Cardiac muscle cell (in vitro differentiated cells and primary cell): ENCODE measurements at regions not wholly inside any gene's neighbourhood (a gene's known extent, or its start where the extent isn't known, plus 50 kb on each side); places are given as distances from the start of the nearest gene placed in this dataset.
"Not testable (repeated sequence)": the region's sequence is repeated elsewhere in the genome, so short reads cannot be mapped to it uniquely, and the experiment has no call there.

Experiments used
- DNase-seq, 2 donors: peaks; one replicate each; pipeline versions ENCODE4 v3.0.0 to v3.0.0-alpha.2; 2010 to 2017; ENCODE audit warnings: low read depth in 1 of 2, low spot score in 1 of 2
- H3K27ac ChIP-seq: fragments of 200-600 bp; sonication (generic); 2 replicates; pipeline ENCODE4 v1.5.1; 2016
- H3K27me3 ChIP-seq: fragments of 200-600 bp; sonication (generic); 2 replicates; pipeline ENCODE4 v1.6.0; 2016; ENCODE audit warnings: control low read depth
- H3K36me3 ChIP-seq: fragments of 200-600 bp; sonication (generic); 2 replicates; pipeline ENCODE4 v1.5.1; 2016; ENCODE audit warnings: control low read depth
- H3K4me1 ChIP-seq: fragments of 200-600 bp; sonication (generic); 2 replicates; pipeline ENCODE4 v1.8.1; 2017; ENCODE audit warnings: low read depth, mild to moderate bottlenecking, mixed run types
- H3K4me3 ChIP-seq: fragments of 200-600 bp; sonication (generic); 2 replicates; pipeline ENCODE4 v1.5.1; 2016; ENCODE audit warnings: mild to moderate bottlenecking
- H3K9me3 ChIP-seq: fragments of 200-600 bp; sonication (generic); 2 replicates; pipeline ENCODE4 v1.5.1; 2017; ENCODE audit warnings: low read depth, mild to moderate bottlenecking, control low read depth
- TF ChIP-seq, protein P1 (sequence below): IDR thresholded peaks from 2 replicates; pipeline ENCODE4 v1.5.1; 2012; ENCODE audit warnings: low read depth, mild to moderate bottlenecking, low read length

- H3K27ac ChIP-seq, result no peak overlapping the region
- peak in 1 of 2 donors; percentile 42 for DNase-seq
- TF ChIP-seq, protein P1, sequence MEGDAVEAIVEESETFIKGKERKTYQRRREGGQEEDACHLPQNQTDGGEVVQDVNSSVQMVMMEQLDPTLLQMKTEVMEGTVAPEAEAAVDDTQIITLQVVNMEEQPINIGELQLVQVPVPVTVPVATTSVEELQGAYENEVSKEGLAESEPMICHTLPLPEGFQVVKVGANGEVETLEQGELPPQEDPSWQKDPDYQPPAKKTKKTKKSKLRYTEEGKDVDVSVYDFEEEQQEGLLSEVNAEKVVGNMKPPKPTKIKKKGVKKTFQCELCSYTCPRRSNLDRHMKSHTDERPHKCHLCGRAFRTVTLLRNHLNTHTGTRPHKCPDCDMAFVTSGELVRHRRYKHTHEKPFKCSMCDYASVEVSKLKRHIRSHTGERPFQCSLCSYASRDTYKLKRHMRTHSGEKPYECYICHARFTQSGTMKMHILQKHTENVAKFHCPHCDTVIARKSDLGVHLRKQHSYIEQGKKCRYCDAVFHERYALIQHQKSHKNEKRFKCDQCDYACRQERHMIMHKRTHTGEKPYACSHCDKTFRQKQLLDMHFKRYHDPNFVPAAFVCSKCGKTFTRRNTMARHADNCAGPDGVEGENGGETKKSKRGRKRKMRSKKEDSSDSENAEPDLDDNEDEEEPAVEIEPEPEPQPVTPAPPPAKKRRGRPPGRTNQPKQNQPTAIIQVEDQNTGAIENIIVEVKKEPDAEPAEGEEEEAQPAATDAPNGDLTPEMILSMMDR, result no peak
Measured at GRCh38 chr18:27298214-27298804, 113.2 kb upstream of the CHST9 start.

DNA sequence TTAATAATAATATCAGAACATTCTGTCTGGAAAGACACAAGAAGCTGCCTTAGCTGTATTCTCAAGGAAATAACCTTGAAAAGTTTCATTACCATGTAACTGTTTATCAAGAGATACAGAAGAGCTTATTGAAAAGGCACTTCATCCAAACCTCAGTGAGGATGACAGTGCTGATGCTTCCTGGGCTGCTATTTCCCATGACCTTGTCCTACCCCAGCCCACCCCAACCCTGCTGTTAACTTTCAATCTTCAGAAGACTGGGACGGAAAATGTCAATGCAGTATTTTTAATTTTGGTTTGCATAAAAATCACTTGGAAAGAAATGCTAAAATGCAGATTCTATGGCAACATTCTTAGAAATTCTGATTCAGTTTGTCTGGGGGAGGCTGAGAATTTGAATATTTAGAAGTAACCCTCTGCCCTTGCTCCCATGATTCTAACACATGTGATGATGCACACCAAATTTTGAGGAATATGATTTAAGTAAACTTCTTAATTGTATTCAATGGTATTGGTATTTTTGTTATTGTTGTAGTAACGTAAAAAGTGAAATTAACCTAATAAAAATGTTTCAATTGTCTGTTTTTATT lies 101.0 kb upstream of the CHST9 start:
- not testable (repeated sequence) for H3K4me3 ChIP-seq, DNase-seq, H3K9me3 ChIP-seq, H3K27me3 ChIP-seq, H3K27ac ChIP-seq, H3K36me3 ChIP-seq, H3K4me1 ChIP-seq

More at GRCh38 chr18:27298214-27298804, 113.2 kb upstream of the CHST9 start:
- H3K9me3 ChIP-seq, result no peaks in the 10 kb centered on the region
- H3K36me3 ChIP-seq, result no peaks in the 10 kb centered on the region
- no peaks in the 10 kb centered on the region for H3K4me1 ChIP-seq
- no peaks in the 10 kb centered on the region for H3K27me3 ChIP-seq
- H3K4me3 ChIP-seq, result no peak overlapping the region

DNA sequence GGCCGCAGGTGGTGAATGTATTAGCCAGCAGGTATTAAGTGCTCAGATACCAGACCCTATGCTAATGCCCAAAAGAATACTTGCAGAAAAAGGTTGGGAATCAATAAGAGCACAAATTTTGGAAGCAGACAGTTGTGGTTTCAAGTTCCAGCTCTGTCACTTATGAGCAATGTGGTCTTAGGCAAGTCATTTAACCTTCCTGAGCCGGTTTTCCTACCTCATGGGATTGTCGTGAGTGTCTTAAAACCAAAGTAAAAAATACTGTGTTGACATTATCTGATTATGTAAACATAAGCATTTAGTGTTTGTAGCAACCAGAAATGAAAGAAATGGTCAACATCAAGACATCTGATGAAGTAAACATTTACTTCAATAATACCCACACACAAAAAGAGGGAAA lies 93.0 kb upstream of the CHST9 start:
- H3K27me3 ChIP-seq, result no peaks in the 10 kb centered on the region
- TF ChIP-seq, protein P1, result no peak
- H3K9me3 ChIP-seq, result no peaks in the 10 kb centered on the region
- H3K27ac ChIP-seq, result no peak overlapping the region
- no peaks in the 10 kb centered on the region for H3K36me3 ChIP-seq
- no peaks in the 10 kb centered on the region for H3K4me1 ChIP-seq
- no peak for DNase-seq
- H3K4me3 ChIP-seq, result no peak overlapping the region

DNA sequence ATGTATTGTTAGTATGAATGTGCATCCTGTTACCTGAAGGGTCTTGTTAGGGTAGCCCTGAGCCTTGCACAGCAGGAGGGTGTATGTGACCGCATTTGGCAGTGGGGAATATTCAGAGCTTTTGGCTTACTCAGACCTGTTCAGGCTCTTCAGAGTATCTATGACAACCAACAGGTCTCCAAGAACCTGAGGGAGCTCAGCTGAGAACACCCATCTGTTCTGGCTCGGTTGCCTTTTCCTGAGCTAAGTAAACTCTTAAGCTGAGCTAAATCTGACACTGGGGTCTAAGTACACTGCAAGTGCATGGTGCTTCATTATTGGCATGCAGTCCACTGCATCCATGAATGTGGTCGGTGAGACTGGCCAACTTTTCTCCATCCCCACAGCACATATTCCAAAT lies 92.4 kb upstream of the CHST9 start:
- H3K9me3 ChIP-seq, result no peaks in the 10 kb centered on the region
- DNase-seq, result no peak
- TF ChIP-seq, protein P1, result no peak
- H3K27ac ChIP-seq, result no peak overlapping the region
- no peaks in the 10 kb centered on the region for H3K4me1 ChIP-seq
- H3K36me3 ChIP-seq, result no peaks in the 10 kb centered on the region
- H3K4me3 ChIP-seq, result no peak overlapping the region
- no peaks in the 10 kb centered on the region for H3K27me3 ChIP-seq

- H3K36me3 ChIP-seq, result no peaks in the 10 kb centered on the region
- TF ChIP-seq, protein P1, result no peak
- no peak overlapping the region for H3K4me3 ChIP-seq
- H3K9me3 ChIP-seq, result no peaks in the 10 kb centered on the region
- no peak for DNase-seq
- no peaks in the 10 kb centered on the region for H3K27me3 ChIP-seq
- H3K27ac ChIP-seq, result no peak overlapping the region
- no peaks in the 10 kb centered on the region for H3K4me1 ChIP-seq
Measured at GRCh38 chr18:27276886-27277285, 91.8 kb upstream of the CHST9 start.

DNA sequence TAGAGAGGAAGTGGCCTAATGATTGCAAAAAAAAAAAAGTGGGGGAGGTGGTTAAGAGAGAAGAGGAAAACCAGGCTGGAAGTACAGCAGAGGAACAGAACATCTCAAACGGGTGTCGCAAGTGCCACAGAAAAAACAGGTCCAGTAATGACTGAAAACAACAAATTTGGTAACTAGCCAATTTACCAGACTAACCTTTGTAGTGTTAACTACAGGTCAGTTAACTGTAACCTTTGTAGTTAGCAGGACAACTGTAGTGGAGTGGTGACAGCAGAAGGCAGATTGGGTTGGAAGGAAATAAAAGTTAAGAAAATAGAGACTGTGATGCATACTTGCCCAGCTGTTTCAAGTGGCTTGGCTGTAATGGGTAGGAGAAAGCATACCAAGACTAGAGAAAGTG lies 91.4 kb upstream of the CHST9 start:
- Histone ChIP-seq H3K9me3 (no peaks in the 10 kb centered on the region), H3K27ac (no peak overlapping the region), H3K36me3 (no peaks in the 10 kb centered on the region), H3K4me1 (no peaks in the 10 kb centered on the region), H3K4me3 (no peak overlapping the region), H3K27me3 (no peaks in the 10 kb centered on the region)
- TF ChIP-seq, protein P1, result no peak
- no peak for DNase-seq
